H9 (cell line): ENCODE measurements at regions not wholly inside any gene's neighbourhood (a gene's known extent, or its start where the extent isn't known, plus 50 kb on each side); places are given as distances from the start of the nearest gene placed in this dataset.

ENCODE experiments used
- DNase-seq: peaks from one replicate; pipeline ENCODE4 v3.0.0-alpha.2; 2017
- H2AFZ ChIP-seq: one replicate; pipeline ENCODE4 v1.6.1; 2013; ENCODE audit warnings: mild to moderate bottlenecking, low read length, control low read depth, moderate library complexity
- H2AK5ac ChIP-seq: 2 replicates; pipeline ENCODE4 v1.6.1; 2013; ENCODE audit warnings: low read length, control low read depth, mixed read lengths; ENCODE audit not compliant: insufficient read length
- H2BK120ac ChIP-seq: one replicate; pipeline ENCODE4 v1.6.1; 2013; ENCODE audit warnings: low read depth, mild to moderate bottlenecking, low read length, control low read depth, inconsistent platforms; ENCODE audit not compliant: poor library complexity, severe bottlenecking
- H2BK12ac ChIP-seq: 2 replicates; pipeline ENCODE4 v1.6.1; 2013; ENCODE audit warnings: low read length, control low read depth, mixed read lengths, low read depth; ENCODE audit not compliant: insufficient read length
- H2BK15ac ChIP-seq: 2 replicates; pipeline ENCODE4 v1.6.1; 2013; ENCODE audit warnings: low read depth, low read length, control low read depth
- H2BK20ac ChIP-seq: one replicate; pipeline ENCODE4 v1.6.1; 2013; ENCODE audit warnings: low read depth, mild to moderate bottlenecking, low read length, control low read depth, inconsistent platforms; ENCODE audit not compliant: poor library complexity, severe bottlenecking
- H2BK5ac ChIP-seq: 2 replicates; pipeline ENCODE4 v1.6.1; 2013; ENCODE audit warnings: low read length, control low read depth, mixed read lengths; ENCODE audit not compliant: insufficient read length
- H3K14ac ChIP-seq: 2 replicates; pipeline ENCODE4 v1.6.1; 2013; ENCODE audit warnings: low read length, control low read depth; ENCODE audit not compliant: insufficient read depth
- H3K18ac ChIP-seq: 2 replicates; pipeline ENCODE4 v1.6.1; 2013; ENCODE audit warnings: low read depth, mild to moderate bottlenecking, mixed read lengths, low read length, control low read depth; ENCODE audit not compliant: insufficient read length
- H3K23ac ChIP-seq: 2 replicates; pipeline ENCODE4 v1.6.1; 2013; ENCODE audit warnings: low read length, control low read depth, mixed read lengths, low read depth; ENCODE audit not compliant: insufficient read length
- H3K23me2 ChIP-seq: 2 replicates; pipeline ENCODE4 v1.6.1; 2013; ENCODE audit warnings: low read depth, mild to moderate bottlenecking, mixed read lengths, low read length, control low read depth; ENCODE audit not compliant: insufficient read length, poor library complexity, severe bottlenecking
- H3K27ac ChIP-seq: 2 replicates; pipeline ENCODE4 v1.5.1; 2013; ENCODE audit warnings: low read length, control low read depth, mixed read lengths, low read depth; ENCODE audit not compliant: insufficient read length
- H3K27me3 ChIP-seq: 2 replicates; pipeline ENCODE4 v1.6.1; 2013; ENCODE audit warnings: low read length, control low read depth, inconsistent platforms; ENCODE audit not compliant: insufficient read depth
- H3K4ac ChIP-seq: 2 replicates; pipeline ENCODE4 v1.6.1; 2013; ENCODE audit warnings: low read depth, mild to moderate bottlenecking, control low read depth, inconsistent platforms, low read length, moderate library complexity
- H3K4me1 ChIP-seq: 2 replicates; pipeline ENCODE4 v1.6.1; 2013; ENCODE audit warnings: low read length, control low read depth, inconsistent platforms; ENCODE audit not compliant: insufficient read depth
- H3K4me2 ChIP-seq: 2 replicates; pipeline ENCODE4 v1.6.1; 2013; ENCODE audit warnings: low read length, control low read depth, mixed read lengths; ENCODE audit not compliant: insufficient read length, insufficient read depth
- H3K56ac ChIP-seq: 2 replicates; pipeline ENCODE4 v1.6.1; 2013; ENCODE audit warnings: low read depth, mild to moderate bottlenecking, mixed read lengths, low read length, control low read depth; ENCODE audit not compliant: insufficient read length
- H3K79me1 ChIP-seq: 2 replicates; pipeline ENCODE4 v1.6.1; 2013; ENCODE audit warnings: low read depth, mild to moderate bottlenecking, moderate library complexity, low read length, control low read depth, inconsistent platforms; ENCODE audit not compliant: insufficient read depth, poor library complexity, severe bottlenecking
- H3K79me2 ChIP-seq: 2 replicates; pipeline ENCODE4 v1.6.1; 2013; ENCODE audit warnings: low read length, control low read depth, inconsistent platforms; ENCODE audit not compliant: insufficient read depth
- H3K9ac ChIP-seq: 2 replicates; pipeline ENCODE4 v1.6.1; 2013; ENCODE audit warnings: low read length, control low read depth, mixed read lengths; ENCODE audit not compliant: insufficient read length; ENCODE audit errors: extremely low read depth
- H3K9me3 ChIP-seq: one replicate; pipeline ENCODE4 v1.6.1; 2013; ENCODE audit warnings: low read depth, low read length, inconsistent platforms; ENCODE audit not compliant: control insufficient read depth
- H3T11ph ChIP-seq: one replicate; pipeline ENCODE4 v1.6.1; 2013; ENCODE audit warnings: mild to moderate bottlenecking, low read length, control low read depth, inconsistent platforms
- H4K20me1 ChIP-seq: one replicate; pipeline ENCODE4 v1.6.1; 2013; ENCODE audit not compliant: control insufficient read depth, insufficient read length, insufficient read depth
- H4K5ac ChIP-seq: 2 replicates; pipeline ENCODE4 v1.6.1; 2013; ENCODE audit warnings: low read depth, mild to moderate bottlenecking, mixed read lengths, low read length, control low read depth; ENCODE audit not compliant: insufficient read length
- H4K8ac ChIP-seq: replicated peaks from 2 replicates; pipeline ENCODE4 v1.6.1; 2013; ENCODE audit warnings: low read length, control low read depth, mixed read lengths, low read depth; ENCODE audit not compliant: insufficient read length
- H4K91ac ChIP-seq: 2 replicates; pipeline ENCODE4 v1.6.1; 2013; ENCODE audit warnings: low read depth, mild to moderate bottlenecking, moderate library complexity, mixed read lengths, low read length, control low read depth; ENCODE audit not compliant: insufficient read length
- H3K27ac Mint-ChIP-seq, 3 experiments: 2 replicates in 2 of 3; 3 replicates in 1 of 3; pipeline ENCODE4 v1.8.0; 2020 to 2021; ENCODE audit warnings: mixed read lengths in 3 of 3, mild to moderate bottlenecking in 1 of 3, moderate library complexity in 1 of 3
- H3K27me3 Mint-ChIP-seq: 2 replicates; pipeline ENCODE4 v1.8.0; 2021; ENCODE audit warnings: low read depth, mild to moderate bottlenecking, moderate library complexity, mixed read lengths
- H3K36me3 Mint-ChIP-seq, 3 experiments: 2 replicates in 2 of 3; 3 replicates in 1 of 3; pipeline ENCODE4 v1.8.0; 2020 to 2021; ENCODE audit warnings: low read depth in 3 of 3, mixed read lengths in 3 of 3; ENCODE audit not compliant: insufficient read depth in 1 of 3
- H3K4me1 Mint-ChIP-seq, 2 experiments: 2 replicates each; pipeline ENCODE4 v1.8.0; 2020; ENCODE audit warnings: mixed read lengths in 2 of 2
- H3K4me3 Mint-ChIP-seq, 2 experiments: 2 replicates in 1 of 2; 3 replicates in 1 of 2; pipeline ENCODE4 v1.8.0; 2020 to 2021; ENCODE audit warnings: mild to moderate bottlenecking in 2 of 2, mixed read lengths in 2 of 2, moderate library complexity in 1 of 2
- H3K9me3 Mint-ChIP-seq, 2 experiments: 2 replicates in 1 of 2; 3 replicates in 1 of 2; pipeline ENCODE4 v1.8.0; 2020; ENCODE audit warnings: mild to moderate bottlenecking in 2 of 2, mixed read lengths in 2 of 2, moderate library complexity in 1 of 2
- CTCF ChIP-seq: fragments of 200-600 bp; sonication (generic); conservative IDR thresholded peaks from 3 replicates; pipeline ENCODE4 v1.8.0; 2021; ENCODE audit warnings: antibody characterized with exemption, mild to moderate bottlenecking
- WGBS: extraction: QIAGEN DNeasy Blood & Tissue Kit; methylation state at CpG from one replicate; pipeline ENCODE4 v1.1.7; 2013; ENCODE audit warnings: missing lambda C conversion rate, low lambda C conversion rate, mixed read lengths; ENCODE audit not compliant: insufficient read length; ENCODE audit errors: extremely low coverage; 5-methylcytosine and 5-hydroxymethylcytosine counted together

- Histone ChIP-seq H3K4me1 (peaks cover 6% of the 10 kb centered on the region; the same call in 1 of the 2 replicates), H3K56ac (no peak overlapping the region), H3K18ac (no peak overlapping the region), H3T11ph (no peak overlapping the region), H4K8ac (no peak overlapping the region), H3K14ac (no peak overlapping the region), H2AFZ (no peak overlapping the region), H3K23me2 (no peaks in the 10 kb centered on the region), H3K27ac (no peak overlapping the region), H2BK15ac (no peak overlapping the region), H2BK5ac (no peak overlapping the region), H3K9ac (no peak overlapping the region), H4K20me1 (no peaks in the 10 kb centered on the region), H3K9me3 (no peaks in the 10 kb centered on the region), H4K5ac (no peak overlapping the region), H2BK120ac (no peak overlapping the region), H3K23ac (no peak overlapping the region), H3K79me1 (no peaks in the 10 kb centered on the region), H3K27me3 (no peaks in the 10 kb centered on the region), H2AK5ac (no peak overlapping the region), H3K4ac (no peak overlapping the region), H2BK12ac (no peak overlapping the region), H4K91ac (no peak overlapping the region), H3K79me2 (no peaks in the 10 kb centered on the region), H2BK20ac (no peak overlapping the region), H3K4me2 (no peak overlapping the region)
- Mint-ChIP-seq H3K4me1 (peaks cover 17 to 23% of the 10 kb centered on the region in 2 experiments), H3K27me3 (peaks cover 2% of the 10 kb centered on the region), H3K36me3 (peaks cover 0 to 5% (median 0%) of the 10 kb centered on the region in 3 experiments; a peak in 3 of 7 replicates), H3K9me3 (peaks cover 6% of the 10 kb centered on the region in 2 experiments; a peak in 2 of 5 replicates), H3K4me3 (no peak overlapping the region), H3K27ac (no peak overlapping the region)
- no peak for TF ChIP-seq CTCF
- no peak for DNase-seq
- WGBS = no CpG with 5 or more reads among the region's 2 CpGs
These were observed 558.2 kb downstream of the CDH26 start for GRCh38 chr20:60516442-60516841.
